MV-4-11 (cell line): ENCODE measurements at regions not wholly inside any gene's neighbourhood (a gene's known extent, or its start where the extent isn't known, plus 50 kb on each side); places are given as distances from the start of the nearest gene placed in this dataset.
"Not testable (repeated sequence)": the region's sequence is repeated elsewhere in the genome, so short reads cannot be mapped to it uniquely, and the experiment has no call there.

ENCODE experiments used
- DNase-seq: peaks from one replicate; lab custom pipeline; 2025; lab: John Stamatoyannopoulos, UW

GRCh38 chr9:86997156-86997555, 49.9 kb upstream of the GAS1 start:
- DNase-seq: no peak

- DNase-seq: no peak
Measured at GRCh38 chr9:86997951-86998350, 50.6 kb upstream of the GAS1 start.

GRCh38 chr9:87002517-87002916, 55.2 kb upstream of the GAS1 start:
- DNase-seq: no peak

GRCh38 chr9:87004016-87004415, 56.7 kb upstream of the GAS1 start:
- no peak for DNase-seq

- no peak for DNase-seq
Measured at GRCh38 chr9:87006956-87007355, 59.6 kb upstream of the GAS1 start.

GRCh38 chr9:87007711-87008366, 60.5 kb upstream of the GAS1 start:
- no peak for DNase-seq

GRCh38 chr9:87008667-87009066, 61.4 kb upstream of the GAS1 start:
- no peak for DNase-seq

GRCh38 chr9:87010626-87011025, 63.3 kb upstream of the GAS1 start:
- DNase-seq: no peak

GRCh38 chr9:87011551-87011950, 64.2 kb upstream of the GAS1 start:
- no peak for DNase-seq

GRCh38 chr9:87013490-87013889, 66.2 kb upstream of the GAS1 start:
- no peak for DNase-seq

GRCh38 chr9:87014436-87014835, 67.1 kb upstream of the GAS1 start:
- DNase-seq: no peak

- DNase-seq: no peak
Measured at GRCh38 chr9:87016681-87017080, 69.4 kb upstream of the GAS1 start.

- DNase-seq: no peak
Measured at GRCh38 chr9:87020169-87020950, 73.1 kb upstream of the GAS1 start.

GRCh38 chr9:87022178-87022577, 74.9 kb upstream of the GAS1 start:
- no peak for DNase-seq

GRCh38 chr9:87026204-87026603, 78.9 kb upstream of the GAS1 start:
- no peak for DNase-seq

GRCh38 chr9:87028836-87029235, 81.5 kb upstream of the GAS1 start:
- DNase-seq: not testable (repeated sequence)

- DNase-seq: peak; percentile 63
Measured at GRCh38 chr9:87029905-87030304, 82.6 kb upstream of the GAS1 start.

GRCh38 chr9:87034841-87035240, 87.5 kb upstream of the GAS1 start:
- no peak for DNase-seq

- no peak for DNase-seq
Measured at GRCh38 chr9:87035879-87036278, 88.6 kb upstream of the GAS1 start.

GRCh38 chr9:87036506-87036905, 89.2 kb upstream of the GAS1 start:
- no peak for DNase-seq

- no peak for DNase-seq
Measured at GRCh38 chr9:87039809-87040392, 92.6 kb upstream of the GAS1 start.

- no peak for DNase-seq
Measured at GRCh38 chr9:87040410-87041009, 93.2 kb upstream of the GAS1 start.
